BLaER1 treated with 17β-estradiol and CSF1 and Interleukin-3, amounts not matched to agents 10 nM and 100 nM (cell line): ENCODE measurements at regions not wholly inside any gene's neighbourhood (a gene's known extent, or its start where the extent isn't known, plus 50 kb on each side); places are given as distances from the start of the nearest gene placed in this dataset.

ENCODE experiments used
- H3K27ac ChIP-seq, 11 experiments: shearing (Covaris generic); formaldehyde crosslinking; 2 replicates each; pipeline ENCODE4 v1.8.1; 2022
- H3K27me3 ChIP-seq, 11 experiments: shearing (Covaris generic); formaldehyde crosslinking; 2 replicates each; pipeline ENCODE4 v1.8.1; 2022
- H3K36me3 ChIP-seq, 11 experiments: shearing (Covaris generic); formaldehyde crosslinking; 2 replicates each; pipeline ENCODE4 v1.8.1; 2022
- H3K4me1 ChIP-seq, 10 experiments: shearing (Covaris generic); formaldehyde crosslinking; 2 replicates each; pipeline ENCODE4 v1.8.1; 2022
- H3K4me2 ChIP-seq, 11 experiments: shearing (Covaris generic); formaldehyde crosslinking; 2 replicates each; pipeline ENCODE4 v1.8.1; 2022
- H3K4me3 ChIP-seq, 10 experiments: shearing (Covaris generic); formaldehyde crosslinking; 2 replicates each; pipeline ENCODE4 v1.8.1; 2022
- H3K9ac ChIP-seq, 11 experiments: shearing (Covaris generic); formaldehyde crosslinking; 2 replicates each; pipeline ENCODE4 v1.8.1; 2022
- H3K9me3 ChIP-seq, 11 experiments: shearing (Covaris generic); formaldehyde crosslinking; replicated peaks in 1 of 11; 2 replicates each; pipeline ENCODE4 v1.8.1; 2022
- H4K20me1 ChIP-seq, 11 experiments: shearing (Covaris generic); formaldehyde crosslinking; 2 replicates each; pipeline ENCODE4 v1.8.1; 2022
- Cebpa-rat ChIP-seq, 11 experiments: shearing (Covaris generic); IDR thresholded peaks; 2 replicates each; pipeline ENCODE4 v1.8.1; 2022

- Histone ChIP-seq H3K4me2 (no peak overlapping the region), H3K27ac (no peak overlapping the region), H3K9ac (no peak overlapping the region), H3K36me3 (no peaks in the 10 kb centered on the region), H3K4me3 (no peak overlapping the region), H3K4me1 (peaks cover 0 to 5% (median 0%) of the 10 kb centered on the region in 10 experiments; a peak in 2 of 20 replicates), H4K20me1 (no peaks in the 10 kb centered on the region), H3K27me3 (no peaks in the 10 kb centered on the region), H3K9me3 (no peaks in the 10 kb centered on the region)
- TF ChIP-seq Cebpa-rat (IDR thresholded peaks at IDR 0.05) = no peak
Observed at GRCh38 chr15:53412542-53412941, 346.9 kb downstream of the WDR72 start.

DNA sequence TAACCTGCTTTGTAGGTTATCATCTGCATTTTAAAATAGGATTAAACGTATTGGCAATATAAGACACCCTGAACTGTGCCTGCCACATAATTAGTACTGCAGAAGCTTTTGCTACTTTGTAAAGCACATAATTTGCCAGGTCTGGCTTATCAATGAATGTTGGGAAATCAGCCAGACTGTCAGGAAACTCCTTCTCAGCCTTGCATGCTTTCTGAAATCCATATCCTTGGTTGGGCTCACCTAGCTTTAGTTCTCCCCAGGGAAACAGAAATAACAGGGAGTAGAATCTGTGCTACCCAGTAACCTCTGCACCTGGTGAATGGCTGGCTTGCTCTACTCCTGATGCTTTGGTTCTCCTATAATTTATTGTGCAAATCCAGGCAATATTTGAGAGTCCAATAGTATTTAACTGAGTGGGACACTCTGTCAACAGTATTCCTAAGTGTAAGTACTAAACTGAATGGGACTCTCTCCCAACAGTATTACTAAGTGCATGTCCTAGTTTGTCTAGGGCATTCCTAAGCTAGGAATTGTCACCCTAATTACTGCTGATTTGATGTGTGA is 354.5 kb downstream of the WDR72 start:
- H3K4me3 ChIP-seq = no peak overlapping the region
- H3K4me1 ChIP-seq = peaks cover 0 to 19% (median 0%) of the 10 kb centered on the region in 10 experiments; a peak in 5 of 20 replicates
- H3K4me2 ChIP-seq = no peak overlapping the region
- no peaks in the 10 kb centered on the region for H3K36me3 ChIP-seq
- H3K9ac ChIP-seq = no peak overlapping the region
- no peaks in the 10 kb centered on the region for H3K9me3 ChIP-seq
- no peak for TF ChIP-seq Cebpa-rat (IDR thresholded peaks at IDR 0.05)
- no peak overlapping the region for H3K27ac ChIP-seq
- H4K20me1 ChIP-seq = no peaks in the 10 kb centered on the region
- no peaks in the 10 kb centered on the region for H3K27me3 ChIP-seq

- no peaks in the 10 kb centered on the region for H3K27me3 ChIP-seq
- H3K9ac ChIP-seq = no peak overlapping the region
Observed at GRCh38 chr15:53401503-53401902, 358.0 kb downstream of the WDR72 start.

GRCh38 chr15:53400986-53401385 is 358.5 kb downstream of the WDR72 start:
- TF ChIP-seq Cebpa-rat (IDR thresholded peaks at IDR 0.05) = no peak
- H3K27me3 ChIP-seq = no peaks in the 10 kb centered on the region
- H3K9ac ChIP-seq = no peak overlapping the region

More at GRCh38 chr15:53401503-53401902, 358.0 kb downstream of the WDR72 start:
- no peak overlapping the region for H3K4me3 ChIP-seq
- no peaks in the 10 kb centered on the region for H3K36me3 ChIP-seq
- H3K4me2 ChIP-seq = peak overlapping the region in 3 of 11 experiments; percentile 4 to 40 (median 21); a peak in 5 of 22 replicates
- H3K4me1 ChIP-seq = peaks cover 0 to 43% (median 0%) of the 10 kb centered on the region in 10 experiments; a peak in 7 of 20 replicates
- no peak for TF ChIP-seq Cebpa-rat (IDR thresholded peaks at IDR 0.05)
- H4K20me1 ChIP-seq = no peaks in the 10 kb centered on the region
- no peaks in the 10 kb centered on the region for H3K9me3 ChIP-seq
- no peak overlapping the region for H3K27ac ChIP-seq

DNA sequence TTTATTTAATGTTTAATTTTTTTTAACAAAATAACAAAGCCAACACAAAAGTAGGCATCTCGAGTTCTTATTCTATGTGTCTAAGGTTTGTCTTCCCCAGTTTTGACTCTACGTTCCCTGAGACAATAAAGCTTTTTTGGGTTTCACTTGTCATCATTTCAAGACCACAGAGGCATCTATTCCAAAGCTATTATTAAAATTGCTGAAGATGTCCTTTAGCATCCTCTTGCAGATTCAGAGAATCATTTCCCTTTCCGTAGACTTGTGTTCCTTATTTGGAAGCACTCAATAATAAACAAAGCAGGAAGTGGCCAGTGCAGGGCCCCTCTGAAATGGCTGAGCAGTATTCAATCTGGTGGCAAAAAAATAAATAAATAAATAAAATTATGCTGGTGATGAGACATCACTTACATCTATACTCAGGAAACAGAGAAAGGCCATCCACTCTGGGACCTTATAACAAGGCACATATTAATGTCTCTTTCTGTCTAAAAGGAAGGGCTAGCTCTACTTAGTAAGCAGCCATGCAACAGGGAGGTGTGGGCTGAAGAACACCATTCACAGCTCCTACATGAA is 362.3 kb downstream of the WDR72 start:
- Histone ChIP-seq H3K9ac (peak overlapping the region in 3 of 11 experiments; percentile 34 to 51 (median 49); a peak in 5 of 22 replicates), H3K4me3 (no peak overlapping the region), H4K20me1 (no peaks in the 10 kb centered on the region), H3K9me3 (no peaks in the 10 kb centered on the region), H3K36me3 (no peaks in the 10 kb centered on the region), H3K27me3 (no peaks in the 10 kb centered on the region), H3K27ac (peak overlapping the region in 5 of 11 experiments; percentile 28 to 86 (median 72); a peak in 8 of 22 replicates), H3K4me2 (peak overlapping the region in 4 of 11 experiments; percentile 28 to 81 (median 76); a peak in 7 of 22 replicates), H3K4me1 (peaks cover 0 to 57% (median 0%) of the 10 kb centered on the region in 10 experiments; a peak in 7 of 20 replicates)
- no peak for TF ChIP-seq Cebpa-rat (IDR thresholded peaks at IDR 0.05)

More at GRCh38 chr15:53400986-53401385, 358.5 kb downstream of the WDR72 start:
- Histone ChIP-seq H3K36me3 (no peaks in the 10 kb centered on the region), H3K27ac (no peak overlapping the region), H3K4me3 (no peak overlapping the region), H3K9me3 (no peaks in the 10 kb centered on the region), H4K20me1 (no peaks in the 10 kb centered on the region), H3K4me1 (peaks cover 0 to 48% (median 0%) of the 10 kb centered on the region in 10 experiments; a peak in 7 of 20 replicates), H3K4me2 (peak overlapping the region in 3 of 11 experiments; percentile 4 to 40 (median 21); a peak in 6 of 22 replicates)

DNA sequence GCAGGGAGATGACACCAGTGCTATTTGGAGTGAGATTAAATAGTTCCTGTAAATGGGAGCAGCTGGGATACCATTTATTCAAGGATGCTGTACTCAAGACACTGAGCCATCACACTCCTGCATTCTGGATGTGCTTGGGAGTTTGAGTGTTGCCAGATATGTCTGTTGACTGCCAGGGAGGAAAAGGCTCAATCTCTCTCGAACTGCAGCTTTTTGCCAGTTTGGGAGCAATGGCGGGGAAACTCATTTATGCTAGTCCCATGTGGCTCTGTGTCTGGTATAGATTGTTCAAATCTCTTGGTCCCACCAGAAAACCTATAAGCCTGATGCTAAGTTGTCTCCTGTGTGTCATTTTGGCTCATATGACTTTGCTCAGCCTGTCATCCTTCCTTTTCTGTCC is 363.6 kb downstream of the WDR72 start:
- no peak overlapping the region for H3K4me3 ChIP-seq
- peak overlapping the region in 2 of 11 experiments; percentile 47 to 86; a peak in 4 of 22 replicates for H3K27ac ChIP-seq
- no peaks in the 10 kb centered on the region for H3K36me3 ChIP-seq
- no peak for TF ChIP-seq Cebpa-rat (IDR thresholded peaks at IDR 0.05)
- no peaks in the 10 kb centered on the region for H3K9me3 ChIP-seq
- H3K4me1 ChIP-seq = peaks cover 0 to 45% (median 0%) of the 10 kb centered on the region in 10 experiments; a peak in 7 of 20 replicates
- H3K9ac ChIP-seq = no peak overlapping the region
- H3K4me2 ChIP-seq = peak overlapping the region in 3 of 11 experiments; percentile 69 to 76 (median 75); a peak in 6 of 22 replicates
- H4K20me1 ChIP-seq = no peaks in the 10 kb centered on the region
- no peaks in the 10 kb centered on the region for H3K27me3 ChIP-seq

DNA sequence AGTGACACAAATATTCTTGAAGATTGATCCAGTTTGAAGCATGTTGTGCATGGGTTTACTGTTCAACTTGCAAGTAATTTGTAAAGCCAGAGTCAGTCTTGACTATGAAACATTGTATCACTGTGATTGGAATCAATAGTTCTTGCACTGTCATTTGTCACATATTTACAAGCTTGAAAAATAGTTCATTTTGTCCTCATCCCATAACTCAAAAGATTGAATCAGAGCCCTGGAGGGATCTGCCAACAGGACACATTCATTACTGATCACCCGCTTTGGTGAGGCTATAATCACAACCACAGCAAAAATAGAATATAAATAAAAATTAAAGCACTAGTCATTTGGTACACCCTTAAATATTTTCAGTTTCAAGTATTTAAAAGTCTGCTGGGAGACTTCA is 368.9 kb downstream of the WDR72 start:
- no peaks in the 10 kb centered on the region for H4K20me1 ChIP-seq
- no peak overlapping the region for H3K9ac ChIP-seq
- no peak overlapping the region for H3K4me3 ChIP-seq
- no peaks in the 10 kb centered on the region for H3K27me3 ChIP-seq
- TF ChIP-seq Cebpa-rat (IDR thresholded peaks at IDR 0.05) = no peak
- H3K4me2 ChIP-seq = no peak overlapping the region
- H3K36me3 ChIP-seq = no peaks in the 10 kb centered on the region
- no peaks in the 10 kb centered on the region for H3K9me3 ChIP-seq
- no peak overlapping the region for H3K27ac ChIP-seq
- peaks cover 4 to 17% (median 12%) of the 10 kb centered on the region in 10 experiments; a peak in 17 of 20 replicates for H3K4me1 ChIP-seq

GRCh38 chr15:53389271-53390037 is 370.0 kb downstream of the WDR72 start:
- H4K20me1 ChIP-seq = no peaks in the 10 kb centered on the region
- H3K9me3 ChIP-seq = no peaks in the 10 kb centered on the region; a peak in 1 of 22 replicates
- no peak overlapping the region for H3K27ac ChIP-seq
- no peaks in the 10 kb centered on the region for H3K27me3 ChIP-seq
- no peaks in the 10 kb centered on the region for H3K36me3 ChIP-seq
- peaks cover 4 to 17% (median 11%) of the 10 kb centered on the region in 10 experiments; a peak in 15 of 20 replicates for H3K4me1 ChIP-seq
- TF ChIP-seq Cebpa-rat (IDR thresholded peaks at IDR 0.05) = no peak
- peak overlapping the region in 9 of 11 experiments; percentile 8 to 74 (median 36); a peak in 14 of 22 replicates for H3K4me2 ChIP-seq
- no peak overlapping the region for H3K4me3 ChIP-seq
- H3K9ac ChIP-seq = no peak overlapping the region

- H3K4me2 ChIP-seq = no peak overlapping the region
- H3K9me3 ChIP-seq = no peaks in the 10 kb centered on the region; a peak in 2 of 22 replicates
- H3K27ac ChIP-seq = no peak overlapping the region
- H3K4me3 ChIP-seq = no peak overlapping the region
- no peaks in the 10 kb centered on the region for H4K20me1 ChIP-seq
- H3K4me1 ChIP-seq = peaks cover 4 to 18% (median 9%) of the 10 kb centered on the region in 10 experiments; a peak in 14 of 20 replicates
- H3K27me3 ChIP-seq = no peaks in the 10 kb centered on the region
- no peak for TF ChIP-seq Cebpa-rat (IDR thresholded peaks at IDR 0.05)
- H3K36me3 ChIP-seq = no peaks in the 10 kb centered on the region
- H3K9ac ChIP-seq = no peak overlapping the region
Observed at GRCh38 chr15:53384417-53384816, 375.0 kb downstream of the WDR72 start.
